T-helper 1 cell (primary cell): ENCODE measurements at regions not wholly inside any gene's neighbourhood (a gene's known extent, or its start where the extent isn't known, plus 50 kb on each side); places are given as distances from the start of the nearest gene placed in this dataset.
"Not testable (repeated sequence)": the region's sequence is repeated elsewhere in the genome, so short reads cannot be mapped to it uniquely, and the experiment has no call there.

Experiments used
- DNase-seq, 5 donors: peaks; one replicate each; pipeline ENCODE4 v3.0.0-alpha.2; 2012 to 2020

GRCh38 chr19:28646629-28647028 is 566.3 kb downstream of the UQCRFS1 start:
- DNase-seq, result no peak

GRCh38 chr19:28644169-28644775 is 568.7 kb downstream of the UQCRFS1 start:
- no peak for DNase-seq

GRCh38 chr19:28642787-28643683 is 569.9 kb downstream of the UQCRFS1 start:
- DNase-seq, result no peak

- DNase-seq, result no peak
Observed at GRCh38 chr19:28641395-28641794, 571.6 kb downstream of the UQCRFS1 start.

GRCh38 chr19:28640506-28640905 is 572.4 kb downstream of the UQCRFS1 start:
- no peak for DNase-seq

GRCh38 chr19:28638445-28638844 is 574.5 kb downstream of the UQCRFS1 start:
- no peak for DNase-seq

GRCh38 chr19:28636706-28637105 is 576.2 kb downstream of the UQCRFS1 start:
- no peak for DNase-seq

GRCh38 chr19:28636016-28636629 is 576.8 kb downstream of the UQCRFS1 start:
- DNase-seq, result no peak

GRCh38 chr19:28634837-28635236 is 578.1 kb downstream of the UQCRFS1 start:
- DNase-seq, result no peak

GRCh38 chr19:28634019-28634328 is 579.0 kb downstream of the UQCRFS1 start:
- DNase-seq, result no peak

- DNase-seq, result peak in 2 of 5 donors; percentile 10 to 29
Observed at GRCh38 chr19:28633319-28634018, 579.5 kb downstream of the UQCRFS1 start.

- no peak for DNase-seq
Observed at GRCh38 chr19:28632371-28633080, 580.4 kb downstream of the UQCRFS1 start.

- no peak for DNase-seq
Observed at GRCh38 chr19:28631961-28632360, 581.0 kb downstream of the UQCRFS1 start.

- no peak for DNase-seq
Observed at GRCh38 chr19:28627669-28628068, 585.3 kb downstream of the UQCRFS1 start.

- DNase-seq, result not testable (repeated sequence)
Observed at GRCh38 chr19:28626407-28626806, 586.5 kb downstream of the UQCRFS1 start.

- no peak for DNase-seq
Observed at GRCh38 chr19:28619816-28620429, 593.0 kb downstream of the UQCRFS1 start.

GRCh38 chr19:28618504-28618903 is 594.4 kb downstream of the UQCRFS1 start:
- DNase-seq, result no peak

GRCh38 chr19:28615966-28616365 is 597.0 kb downstream of the UQCRFS1 start:
- no peak for DNase-seq

GRCh38 chr19:28615546-28615916 is 597.4 kb downstream of the UQCRFS1 start:
- no peak for DNase-seq

GRCh38 chr19:28614634-28615545 is 598.1 kb downstream of the UQCRFS1 start:
- DNase-seq, result no peak

GRCh38 chr19:28612275-28612769 is 600.6 kb downstream of the UQCRFS1 start:
- DNase-seq, result no peak
